ENCODE measurements at regions not wholly inside any gene's neighbourhood (a gene's known extent, or its start where the extent isn't known, plus 50 kb on each side); places are given as distances from the start of the nearest gene placed in this dataset.

GRCh38 chr7:76139670-76140069 lies 62.0 kb upstream of the SRRM3 start:
- TF ChIP-seq CTCF (IDR thresholded peaks at IDR 0.05), result no peak
- TF ChIP-seq ZFX (IDR thresholded peaks at IDR 0.05; ENCODE audit: borderline replicate concordance), result no peak

Data from 22Rv1 (cell line).